ENCODE measurements at regions not wholly inside any gene's neighbourhood (a gene's known extent, or its start where the extent isn't known, plus 50 kb on each side); places are given as distances from the start of the nearest gene placed in this dataset.

GRCh38 chr2:163259489-163259888 is 420.9 kb upstream of the KCNH7 start:
- H3K4me3 ChIP-seq (ENCODE audit: control extremely low read depth in 1 of 5, extremely low read depth in 1 of 5, insufficient read depth in 1 of 5, low read depth in 2 of 5, low read length in 4 of 5), result no peak overlapping the region
- no peaks in the 10 kb centered on the region for H3K79me2 ChIP-seq (ENCODE audit: control insufficient read depth, insufficient read depth, low read length)
- H2AFZ ChIP-seq (ENCODE audit: insufficient read depth, low read depth, low read length, poor library complexity, severe bottlenecking), result no peak overlapping the region
- no peaks in the 10 kb centered on the region for H3K9me3 ChIP-seq (ENCODE audit: control extremely low read depth in 1 of 3, control insufficient read depth in 2 of 3, insufficient read depth in 1 of 3, low read length in 2 of 3)
- TF ChIP-seq CTCF (IDR thresholded peaks at IDR 0.05), result no peak
- no peak for TF ChIP-seq EZH2 (IDR thresholded peaks at IDR 0.05; ENCODE audit: borderline replicate concordance, insufficient read depth, low read depth, low read length, poor library complexity, severe bottlenecking)
- intact Hi-C loops (cut with micrococcal nuclease), result no loop called here
- ChIA-PET CTCF (no interaction called here), POLR2A (no interaction called here)
- H3K4me1 ChIP-seq (ENCODE audit: control insufficient read depth in 2 of 2, insufficient read depth in 2 of 2, low read length in 2 of 2), result no peaks in the 10 kb centered on the region
- no peaks in the 10 kb centered on the region for H3K9me3 Mint-ChIP-seq (ENCODE audit: insufficient read depth)
- DNase-seq (no peak), ATAC-seq (ENCODE audit: low read depth) (no peak)
- no peak overlapping the region for H3K9ac ChIP-seq (ENCODE audit: low read length)
- no peak overlapping the region for H3K27ac Mint-ChIP-seq
- H4K20me1 ChIP-seq (ENCODE audit: control insufficient read depth, insufficient read depth, low read length, poor library complexity, severe bottlenecking), result no peaks in the 10 kb centered on the region
- no peaks in the 10 kb centered on the region for H3K27me3 Mint-ChIP-seq
- no peak overlapping the region for H3K4me2 ChIP-seq (replicated peaks; ENCODE audit: low read depth, low read length, poor library complexity, severe bottlenecking)
- H3K36me3 ChIP-seq (replicated peaks in 1 of 2; ENCODE audit: control extremely low read depth in 1 of 2, control insufficient read depth in 1 of 2, extremely low read depth in 1 of 2, insufficient read depth in 2 of 2, low read length in 1 of 2), result no peaks in the 10 kb centered on the region
- H3K4me3 Mint-ChIP-seq, result no peak overlapping the region
- H3K27ac ChIP-seq (ENCODE audit: low read length in 2 of 2), result no peak overlapping the region
- no peaks in the 10 kb centered on the region for H3K27me3 ChIP-seq (replicated peaks in 1 of 4; ENCODE audit: control extremely low read depth in 1 of 4, control insufficient read depth in 3 of 4, insufficient read depth in 4 of 4, low read length in 3 of 4)
- H3K4me1 Mint-ChIP-seq, result no peaks in the 10 kb centered on the region

- DNase-seq (no peak), ATAC-seq (ENCODE audit: low read depth) (no peak)
- Histone ChIP-seq H3K4me3 (ENCODE audit: control extremely low read depth in 1 of 5, extremely low read depth in 1 of 5, insufficient read depth in 1 of 5, low read depth in 2 of 5, low read length in 4 of 5) (no peak overlapping the region), H2AFZ (ENCODE audit: insufficient read depth, low read depth, low read length, poor library complexity, severe bottlenecking) (no peak overlapping the region), H4K20me1 (ENCODE audit: control insufficient read depth, insufficient read depth, low read length, poor library complexity, severe bottlenecking) (no peaks in the 10 kb centered on the region), H3K27me3 (replicated peaks in 1 of 4; ENCODE audit: control extremely low read depth in 1 of 4, control insufficient read depth in 3 of 4, insufficient read depth in 4 of 4, low read length in 3 of 4) (no peaks in the 10 kb centered on the region), H3K79me2 (ENCODE audit: control insufficient read depth, insufficient read depth, low read length) (no peaks in the 10 kb centered on the region), H3K27ac (ENCODE audit: low read length in 2 of 2) (no peak overlapping the region), H3K36me3 (replicated peaks in 1 of 2; ENCODE audit: control extremely low read depth in 1 of 2, control insufficient read depth in 1 of 2, extremely low read depth in 1 of 2, insufficient read depth in 2 of 2, low read length in 1 of 2) (no peaks in the 10 kb centered on the region), H3K4me2 (replicated peaks; ENCODE audit: low read depth, low read length, poor library complexity, severe bottlenecking) (no peak overlapping the region), H3K4me1 (ENCODE audit: control insufficient read depth in 2 of 2, insufficient read depth in 2 of 2, low read length in 2 of 2) (no peaks in the 10 kb centered on the region), H3K9me3 (ENCODE audit: control extremely low read depth in 1 of 3, control insufficient read depth in 2 of 3, insufficient read depth in 1 of 3, low read length in 2 of 3) (no peaks in the 10 kb centered on the region), H3K9ac (ENCODE audit: low read length) (no peak overlapping the region)
- no peaks in the 10 kb centered on the region for H3K9me3 Mint-ChIP-seq (ENCODE audit: insufficient read depth)
- CTCF ChIA-PET, result no interaction called here
- intact Hi-C loops (cut with micrococcal nuclease), result no loop called here
- TF ChIP-seq EZH2 (IDR thresholded peaks at IDR 0.05; ENCODE audit: borderline replicate concordance, insufficient read depth, low read depth, low read length, poor library complexity, severe bottlenecking) (no peak), CTCF (IDR thresholded peaks at IDR 0.05) (no peak)
- H3K27ac Mint-ChIP-seq, result no peak overlapping the region
- no peaks in the 10 kb centered on the region for H3K27me3 Mint-ChIP-seq
- H3K4me3 Mint-ChIP-seq, result no peak overlapping the region
- POLR2A ChIA-PET, result no interaction called here
- H3K4me1 Mint-ChIP-seq, result no peaks in the 10 kb centered on the region
Measured at GRCh38 chr2:163255086-163255485, 416.5 kb upstream of the KCNH7 start.
